NCI-H69 (cell line): ENCODE measurements at regions not wholly inside any gene's neighbourhood (a gene's known extent, or its start where the extent isn't known, plus 50 kb on each side); places are given as distances from the start of the nearest gene placed in this dataset.
"Not testable (repeated sequence)": the region's sequence is repeated elsewhere in the genome, so short reads cannot be mapped to it uniquely, and the experiment has no call there.

Source experiments
- DNase-seq: peaks from one replicate; lab custom pipeline; 2025; lab: John Stamatoyannopoulos, UW

DNA sequence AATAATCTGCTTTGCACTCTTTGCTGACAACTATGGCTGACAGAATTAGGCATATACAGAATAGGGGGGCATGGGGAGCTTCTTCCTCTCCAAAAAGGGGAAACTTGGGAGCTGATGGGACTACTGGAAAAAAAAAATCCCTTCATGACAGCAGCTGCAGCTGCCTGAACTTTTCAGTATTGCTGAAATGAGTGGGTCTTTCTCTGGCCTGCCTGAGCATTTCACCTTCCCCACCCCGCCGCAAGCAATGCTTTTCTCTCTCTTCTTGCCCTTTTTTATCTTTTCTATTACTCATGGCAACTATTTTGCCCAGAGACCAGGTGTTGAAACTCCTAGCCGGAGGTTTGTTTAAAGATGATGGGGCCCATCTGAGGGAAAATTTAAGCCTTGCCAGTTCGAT, 244.9 kb downstream of the SEMA3D start:
- DNase-seq, result no peak

DNA sequence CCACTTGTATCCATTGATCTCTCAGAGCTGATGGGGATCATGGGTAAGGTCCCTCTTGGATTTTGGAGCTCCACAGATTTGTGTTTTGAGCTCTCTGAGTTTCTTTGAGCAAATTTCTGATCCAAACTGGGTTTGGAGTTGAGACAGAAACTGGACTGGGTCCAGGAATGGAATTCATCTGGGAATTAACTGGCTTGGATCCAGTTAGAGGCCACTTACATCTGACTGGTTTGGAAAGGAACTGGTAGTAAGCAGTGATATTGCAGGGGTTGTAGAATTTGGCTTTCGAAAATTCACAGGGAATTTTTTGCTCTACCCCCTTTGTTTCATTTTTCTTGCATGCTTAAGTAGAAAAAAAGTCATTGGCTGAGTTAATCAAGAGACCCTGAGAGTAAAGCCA, 245.6 kb downstream of the SEMA3D start:
- DNase-seq, result no peak

DNA sequence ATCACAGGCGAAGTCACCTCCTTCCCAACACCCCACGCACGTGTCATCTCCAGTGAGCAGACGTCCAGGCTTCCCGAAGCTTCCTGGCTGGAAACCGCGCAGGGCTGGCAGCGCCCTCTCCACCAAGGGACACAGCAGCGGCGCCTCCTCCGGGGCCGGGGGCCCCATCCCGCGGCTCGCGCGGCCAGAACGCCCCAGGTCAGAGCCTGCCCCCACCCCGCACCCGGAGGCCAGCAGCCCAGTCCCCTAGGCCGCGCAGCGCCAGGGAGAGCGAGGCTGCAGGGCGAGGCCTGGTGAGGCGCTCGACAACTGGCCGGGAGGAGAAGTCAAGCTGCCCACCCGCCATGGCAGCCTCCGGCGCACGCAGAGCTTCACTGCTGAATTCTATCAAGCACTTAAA, 247.0 kb downstream of the SEMA3D start:
- DNase-seq, result no peak

DNA sequence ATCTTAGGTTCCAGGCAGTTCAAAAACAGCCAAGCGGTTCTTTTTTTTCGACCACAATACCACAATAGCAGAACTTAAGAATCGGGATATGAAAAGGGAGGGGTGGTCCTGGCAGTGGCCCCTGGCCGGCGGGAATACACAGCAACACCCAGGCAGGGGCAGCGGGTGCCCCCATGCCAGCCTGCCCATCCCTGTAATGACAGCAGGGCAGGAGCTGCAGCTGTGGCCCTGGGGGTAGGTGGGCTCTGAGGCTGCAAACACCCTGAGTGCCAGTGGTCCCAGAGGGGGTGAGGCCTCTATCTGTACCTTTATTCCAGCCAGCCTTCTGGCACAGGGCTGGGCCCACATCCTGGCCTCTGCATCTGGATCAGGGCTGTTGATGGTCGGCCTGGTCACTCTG, 247.4 kb downstream of the SEMA3D start:
- DNase-seq, result no peak

DNA sequence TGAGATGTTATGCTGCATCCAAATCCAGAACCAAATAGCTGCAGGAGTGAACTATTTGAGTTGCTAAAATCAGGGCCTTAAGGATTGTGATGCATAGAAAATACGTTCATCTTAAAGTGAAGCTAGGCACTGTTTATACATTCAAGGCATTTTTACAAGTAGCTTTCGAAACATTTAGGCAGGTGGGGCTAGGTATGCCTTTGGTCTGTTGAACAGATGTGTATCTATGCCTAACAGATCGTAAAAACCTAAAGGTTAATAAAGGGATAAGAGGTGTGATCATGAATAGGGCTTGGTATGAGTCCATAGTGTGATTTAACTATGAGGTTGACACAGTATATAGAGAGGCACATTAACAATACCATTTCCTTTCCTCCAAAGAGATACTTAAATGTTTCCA, 262.5 kb downstream of the SEMA3D start:
- peak; percentile 78 for DNase-seq

DNA sequence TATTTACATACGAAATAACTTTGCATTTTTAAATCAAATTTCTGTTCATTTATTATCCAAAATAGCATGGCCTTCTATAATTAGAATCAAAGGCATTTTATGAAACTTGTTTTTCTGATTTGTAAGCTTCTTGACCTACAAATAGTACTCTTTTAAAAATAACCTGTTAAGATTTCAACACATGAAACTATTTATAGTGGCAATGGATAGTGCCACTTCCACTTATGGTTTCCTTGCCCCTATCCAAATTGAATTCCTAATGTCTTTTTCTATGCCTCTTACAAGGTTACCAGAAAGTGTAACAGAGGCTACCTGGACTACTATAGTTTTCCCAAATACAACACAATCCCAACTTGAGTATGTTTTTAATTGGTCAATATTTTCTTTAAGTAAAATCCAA, 263.5 kb downstream of the SEMA3D start:
- DNase-seq, result no peak

DNA sequence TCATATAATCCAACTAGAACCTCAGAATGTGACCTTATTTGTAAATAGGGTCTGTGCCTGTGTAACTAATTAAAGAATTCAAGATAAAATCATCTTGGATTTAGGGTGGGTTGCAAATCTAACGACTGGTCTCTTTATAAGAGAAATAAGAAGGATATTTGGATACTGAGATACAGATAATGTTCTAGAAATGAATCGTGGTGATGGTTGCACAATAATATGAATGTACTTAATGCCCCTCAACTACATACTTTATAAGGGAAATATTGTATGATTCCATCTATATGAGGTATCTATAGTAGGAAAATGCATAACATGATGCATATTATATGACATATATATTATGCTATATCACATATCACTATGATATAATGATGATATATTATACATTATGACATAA, 265.7 kb downstream of the SEMA3D start:
- no peak for DNase-seq

DNA sequence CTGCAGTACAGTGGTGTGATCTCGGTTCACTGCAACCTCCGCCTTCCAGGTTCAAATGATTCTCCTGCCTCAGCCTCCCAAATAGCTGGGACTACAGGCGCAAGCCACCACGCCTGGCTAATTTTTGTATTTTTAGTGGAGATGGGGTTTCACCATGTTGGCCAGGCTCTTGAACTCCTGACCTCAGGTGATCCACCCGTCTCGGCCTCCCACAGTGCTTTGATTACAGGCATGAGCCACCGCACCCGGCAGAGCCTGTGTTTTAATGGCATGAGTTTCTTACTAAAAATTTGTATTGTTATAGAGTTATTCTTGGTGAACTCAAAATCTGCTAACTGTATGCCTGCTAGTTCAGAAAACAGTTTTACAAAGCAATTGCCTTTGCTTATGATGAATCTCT, 269.9 kb downstream of the SEMA3D start:
- DNase-seq, result not testable (repeated sequence)

DNA sequence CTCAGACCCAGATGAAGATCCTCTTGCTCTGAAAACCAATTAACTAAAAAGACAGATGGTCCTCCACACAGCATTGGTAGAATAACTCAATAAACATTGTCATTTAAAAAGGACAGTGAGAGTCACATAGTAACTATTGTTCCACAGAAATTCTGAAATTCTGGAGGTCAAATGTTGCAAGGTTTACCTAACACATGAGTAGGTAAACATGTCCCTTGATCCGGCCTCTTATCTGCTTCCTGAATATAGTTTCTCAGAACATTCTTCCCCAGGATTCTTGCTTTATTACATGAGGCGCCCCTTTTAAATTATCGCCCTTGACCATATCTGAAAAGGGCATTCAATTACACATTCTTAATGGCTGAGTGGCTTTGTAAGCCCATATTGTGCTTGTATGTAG, 270.7 kb downstream of the SEMA3D start:
- no peak for DNase-seq

DNA sequence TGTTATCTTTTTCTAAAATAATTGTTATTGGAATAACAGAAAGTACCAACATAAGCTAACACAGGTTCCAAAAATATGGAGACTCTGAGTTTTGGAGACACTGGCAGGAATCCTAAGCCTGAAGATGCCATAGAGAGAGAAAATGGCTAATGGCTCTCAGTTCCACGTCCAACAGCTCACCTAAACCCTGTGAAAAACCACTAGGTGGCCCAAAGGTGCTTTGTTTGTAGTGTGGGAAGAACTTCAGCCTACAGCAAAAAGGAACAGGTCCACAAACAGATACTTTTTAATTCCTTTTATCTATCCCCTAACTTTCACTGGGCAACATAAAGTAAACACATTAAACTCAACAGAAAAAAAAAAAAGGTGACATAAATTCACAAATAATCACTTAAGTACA, 272.3 kb downstream of the SEMA3D start:
- peak; percentile 60 for DNase-seq

DNA sequence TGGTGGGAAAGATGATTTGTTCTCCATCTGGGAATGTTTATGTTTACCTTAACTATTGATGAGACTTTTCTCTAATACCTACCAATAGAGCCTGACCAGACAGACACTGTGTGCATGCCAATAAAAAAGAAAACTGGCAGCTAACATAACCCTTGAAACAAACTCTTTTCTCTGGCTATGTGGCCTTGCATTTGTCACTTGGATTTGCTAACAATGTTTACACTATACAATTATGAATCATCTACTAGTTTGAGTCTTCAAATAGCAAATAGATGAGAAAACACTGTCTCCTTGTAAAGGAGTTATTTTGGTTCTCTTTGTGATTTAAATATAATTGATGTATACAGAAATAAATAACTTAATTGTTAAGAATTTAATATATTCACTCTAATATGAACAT, 273.1 kb downstream of the SEMA3D start:
- DNase-seq, result no peak

DNA sequence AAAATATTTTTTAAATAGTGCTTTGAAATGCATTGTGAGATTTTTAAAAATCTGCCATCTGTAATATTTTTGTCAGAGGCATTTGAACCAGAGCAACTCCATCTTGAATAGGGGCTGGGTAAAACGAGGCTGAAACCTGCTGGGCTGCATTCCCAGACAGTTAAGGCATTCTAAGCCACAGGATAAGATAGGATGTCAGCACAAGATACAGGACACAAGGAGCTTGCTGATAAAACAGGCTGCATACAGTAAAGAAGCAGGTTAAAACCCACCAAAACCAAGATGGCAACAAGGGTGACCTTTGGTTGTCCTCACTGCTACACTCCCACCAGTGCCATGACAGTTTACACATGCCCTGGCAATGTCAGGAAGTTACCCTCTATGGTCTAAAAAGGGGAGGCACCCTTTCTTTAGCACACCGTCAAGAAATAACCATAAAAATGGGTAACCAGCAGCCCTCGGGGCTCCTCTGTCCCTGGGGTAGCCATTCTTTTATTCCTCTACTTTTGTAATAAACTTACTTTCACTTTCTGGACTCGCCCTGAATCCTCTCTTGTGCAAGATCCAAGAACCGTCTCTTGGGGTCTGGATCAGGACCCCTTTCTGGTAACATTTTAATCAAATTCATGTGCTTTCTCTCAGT, 273.7 kb downstream of the SEMA3D start:
- DNase-seq, result no peak

DNA sequence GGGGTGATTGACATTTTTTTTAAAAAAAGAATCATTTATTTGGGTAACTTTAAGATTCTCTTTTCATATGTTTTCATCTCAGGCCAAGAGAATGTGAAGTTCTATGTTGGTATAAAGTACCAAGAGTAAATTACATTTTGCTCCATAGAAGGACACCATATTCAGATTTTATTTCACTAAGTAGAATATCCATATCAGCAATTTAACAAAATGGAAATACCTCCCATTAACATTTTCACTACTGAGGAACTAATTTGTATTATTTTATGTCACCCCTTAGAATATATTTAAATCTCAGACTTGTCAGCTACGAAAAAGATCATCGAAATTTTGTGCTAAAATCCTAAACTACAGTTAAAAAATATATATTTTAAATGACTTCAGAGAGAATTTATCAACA, 274.3 kb downstream of the SEMA3D start:
- DNase-seq, result no peak

DNA sequence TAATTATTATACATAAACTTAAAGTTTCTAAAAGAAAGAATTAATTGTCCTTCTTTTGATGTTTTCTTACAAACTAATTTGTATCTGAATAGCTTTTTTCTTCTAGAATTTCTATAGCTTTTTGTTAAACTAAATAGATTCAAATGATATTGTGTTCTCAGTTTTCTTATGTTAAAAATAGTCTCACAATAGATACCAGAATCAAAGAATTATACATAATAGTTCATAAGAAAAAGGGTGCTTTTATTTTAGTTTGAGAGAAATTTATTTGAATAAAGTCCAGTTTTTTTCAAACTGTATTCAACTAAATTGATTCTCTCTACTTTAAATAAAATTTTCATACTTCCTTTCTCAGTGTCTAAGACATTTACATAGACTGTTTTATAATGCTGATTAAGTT, 274.8 kb downstream of the SEMA3D start:
- DNase-seq, result no peak

DNA sequence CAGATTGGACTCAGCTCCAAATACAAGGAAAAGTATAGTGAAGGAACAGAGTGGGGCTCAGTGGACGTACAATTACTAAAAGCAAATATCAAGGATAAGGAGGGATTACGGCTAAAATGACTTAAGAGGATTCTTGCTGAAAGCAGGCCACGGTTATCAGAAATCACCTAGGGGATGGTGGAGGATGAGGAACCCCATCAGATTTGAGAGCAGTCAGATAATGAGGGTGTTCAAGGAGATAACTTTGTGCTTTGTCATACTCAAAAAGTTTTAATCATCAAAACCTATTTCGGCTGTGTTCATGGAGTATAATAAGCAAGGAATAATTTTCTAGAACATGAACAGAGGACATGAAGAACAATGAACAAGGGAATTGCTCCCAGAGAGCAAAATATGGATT, 275.8 kb downstream of the SEMA3D start:
- no peak for DNase-seq

DNA sequence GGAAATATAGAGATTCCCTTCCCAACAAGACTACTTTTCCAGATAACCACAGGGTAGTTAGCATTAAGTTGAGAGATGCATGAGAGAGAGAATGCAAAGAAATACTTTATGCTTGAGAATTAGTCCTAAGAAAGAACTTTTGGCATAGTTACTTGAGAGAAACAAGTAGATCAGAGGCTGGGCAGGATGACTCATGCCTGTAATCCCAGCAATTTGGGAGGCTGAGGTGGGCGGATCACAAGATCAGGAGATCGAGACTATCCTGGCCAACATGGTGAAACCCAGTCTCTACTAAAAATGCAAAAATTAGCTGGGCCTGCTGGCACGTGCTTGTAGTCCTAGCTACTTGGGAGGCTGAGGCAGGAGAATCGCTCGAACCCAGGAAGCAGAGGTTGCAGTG, 276.5 kb downstream of the SEMA3D start:
- not testable (repeated sequence) for DNase-seq

DNA sequence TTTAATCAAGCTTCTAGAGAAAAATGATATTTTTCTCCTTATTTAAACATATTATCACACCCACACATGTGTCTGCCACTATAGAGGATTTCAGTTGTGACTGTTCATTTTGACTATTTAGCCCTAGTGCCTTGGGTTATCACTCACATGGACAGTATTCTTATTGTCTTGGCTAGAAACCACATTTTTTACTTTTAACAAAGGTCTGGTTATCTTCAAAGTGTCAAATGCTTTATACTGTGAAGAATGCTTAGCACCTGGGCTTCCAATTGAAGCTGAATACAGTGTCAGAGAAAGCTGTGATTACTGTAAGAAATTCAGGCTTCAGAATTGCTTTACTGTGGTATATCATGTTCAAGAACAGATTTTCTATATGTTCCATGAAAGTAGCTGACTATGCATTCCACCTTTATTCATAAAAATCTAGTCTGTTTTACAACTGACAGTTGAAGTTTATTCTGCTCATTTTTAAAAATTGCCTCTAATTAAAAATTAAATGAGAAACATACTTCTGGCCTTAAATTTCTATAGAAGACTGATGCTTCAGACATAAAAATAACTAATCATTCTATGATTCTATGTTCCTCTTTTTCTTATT, 278.6 kb downstream of the SEMA3D start:
- DNase-seq, result no peak

DNA sequence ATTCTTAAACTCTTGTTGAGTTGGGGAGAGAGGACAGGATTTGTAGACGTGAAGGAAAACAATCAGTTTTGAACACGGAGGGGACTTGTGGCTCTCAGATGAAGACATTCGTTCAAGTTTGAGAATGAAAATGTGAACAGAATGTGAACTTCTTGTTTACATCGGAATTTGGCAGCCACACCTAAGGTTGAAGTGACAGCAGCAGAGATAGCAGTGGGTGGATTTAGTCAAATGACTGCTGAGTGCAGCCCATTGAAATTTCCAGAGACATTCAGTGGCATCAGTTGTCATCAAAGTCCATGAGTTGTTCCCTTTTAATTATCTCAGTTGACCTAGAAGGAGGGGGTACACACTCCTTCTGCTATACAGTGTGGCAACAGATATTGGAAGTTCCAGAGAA, 280.0 kb downstream of the SEMA3D start:
- no peak for DNase-seq

DNA sequence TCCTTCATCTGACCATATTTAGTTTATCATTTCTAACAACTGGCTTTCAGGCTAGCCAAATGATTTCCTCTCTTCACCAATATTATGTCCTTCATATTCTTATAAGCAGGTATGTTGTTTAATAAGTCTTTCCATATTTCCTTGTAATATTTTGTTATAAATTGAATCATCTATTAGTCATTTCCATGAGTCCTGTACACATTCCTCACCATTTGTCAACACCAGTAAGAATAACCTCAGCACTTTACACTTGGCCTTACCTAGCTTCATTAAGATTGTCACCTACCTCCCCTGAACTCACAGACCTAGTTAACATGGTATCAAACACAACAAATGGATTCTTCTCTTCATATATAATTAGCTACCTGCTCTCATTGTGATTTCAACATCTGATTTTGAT, 282.3 kb downstream of the SEMA3D start:
- no peak for DNase-seq

DNA sequence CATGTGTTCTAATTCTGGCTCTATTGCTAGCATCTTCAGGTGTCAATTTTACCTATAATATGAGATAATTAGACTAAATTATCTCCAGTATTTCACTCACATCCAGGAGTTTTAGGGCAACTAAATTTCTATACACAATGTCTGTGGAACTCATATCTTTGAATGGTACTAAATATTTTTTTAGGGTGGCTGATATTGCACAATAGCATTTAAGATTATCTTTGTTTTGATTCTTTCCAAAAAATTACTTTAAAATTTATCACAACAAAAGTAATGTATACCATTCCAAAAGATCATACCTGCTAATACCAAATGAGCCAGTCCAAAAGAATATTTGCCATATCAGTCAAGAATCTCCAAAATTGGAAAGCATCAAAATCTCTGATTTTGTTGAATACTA, 285.5 kb downstream of the SEMA3D start:
- no peak for DNase-seq

DNA sequence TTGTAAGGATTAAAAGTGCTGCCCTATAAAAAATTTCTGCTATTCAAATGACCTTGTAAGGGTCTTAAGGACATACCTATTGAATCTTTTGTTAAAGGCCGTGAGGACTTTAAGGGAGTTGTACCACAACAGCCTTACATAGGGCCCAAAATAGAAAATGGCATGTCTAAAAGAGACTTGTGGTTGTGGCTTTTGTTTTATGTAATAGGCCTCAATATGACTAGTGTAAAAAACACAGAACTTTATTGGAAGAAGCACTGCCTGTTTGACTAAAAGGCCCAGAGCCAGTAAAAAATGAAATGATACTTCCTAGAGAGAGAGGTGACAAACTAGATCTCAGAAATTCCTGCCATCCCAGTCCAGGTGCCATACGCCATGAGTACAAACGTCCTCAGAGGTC, 286.6 kb downstream of the SEMA3D start:
- no peak for DNase-seq

DNA sequence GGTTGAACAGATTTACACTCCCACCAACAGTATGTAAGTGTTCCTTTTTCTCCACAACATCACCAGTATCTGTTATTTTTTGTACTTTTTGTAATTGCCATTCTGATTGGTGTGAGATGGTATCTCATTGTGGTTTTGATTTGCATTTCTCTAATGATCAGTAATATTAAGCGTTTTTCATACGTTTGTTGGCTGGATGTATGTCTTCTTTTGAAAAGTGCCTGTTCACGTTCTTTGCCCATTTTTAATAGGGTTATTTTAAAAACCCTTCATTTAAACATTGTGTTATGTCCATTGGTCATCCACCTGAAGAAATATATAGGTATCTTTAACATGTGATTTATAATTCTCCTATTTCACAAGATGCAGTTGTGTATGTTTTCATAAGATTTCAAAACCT, 291.3 kb downstream of the SEMA3D start:
- DNase-seq, result no peak

DNA sequence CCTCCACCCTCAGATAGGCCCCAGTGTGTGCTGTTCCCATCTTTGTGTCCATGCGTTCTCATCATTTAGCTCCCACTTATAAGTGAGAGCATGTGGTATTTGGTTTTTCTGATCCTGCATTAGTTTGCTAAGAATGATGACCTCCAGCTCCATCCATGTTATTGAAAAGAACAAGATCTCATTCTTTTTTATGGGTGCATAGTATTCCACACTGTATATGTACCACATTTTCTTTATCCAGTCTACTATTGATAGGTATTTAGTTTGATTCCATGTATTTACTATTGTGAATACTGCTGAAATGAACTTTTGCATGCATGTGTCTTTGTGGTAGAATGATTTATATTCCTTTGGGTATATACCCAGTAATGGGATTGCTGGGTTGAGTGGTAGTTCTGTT, 303.3 kb downstream of the SEMA3D start:
- DNase-seq, result not testable (repeated sequence)

DNA sequence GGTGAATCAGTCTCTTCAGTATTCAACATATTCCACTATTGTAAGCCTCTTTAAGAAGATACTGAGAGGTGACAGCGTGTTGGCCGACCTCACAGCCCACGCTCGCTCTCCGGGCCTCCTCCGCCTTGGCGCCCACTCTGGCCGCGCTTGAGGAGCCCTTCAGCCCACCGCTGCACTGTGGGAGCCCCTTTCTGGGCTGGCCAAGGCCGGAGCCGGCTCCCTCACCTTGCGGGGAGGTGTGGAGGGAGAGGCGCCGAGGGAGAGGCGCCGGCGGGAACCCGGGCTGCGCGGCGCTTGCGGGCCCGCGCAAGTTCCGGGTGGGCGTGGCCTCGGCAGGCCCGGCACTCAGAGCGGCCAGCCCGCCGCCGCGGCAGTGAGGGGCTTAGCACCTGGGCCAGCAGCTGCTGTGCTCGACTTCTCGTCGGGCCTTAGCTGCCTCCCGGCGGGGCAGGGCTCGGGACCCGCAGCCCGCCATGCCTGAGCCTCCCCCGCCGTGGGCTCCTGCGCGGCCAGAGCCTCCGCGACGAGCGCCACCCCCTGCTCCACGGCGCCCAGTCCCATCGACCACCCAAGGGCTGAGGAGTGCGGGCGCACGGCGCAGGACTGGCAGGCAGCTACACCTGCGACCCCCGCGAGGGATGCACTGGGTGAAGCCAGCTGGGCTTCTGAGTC, 306.4 kb downstream of the SEMA3D start:
- DNase-seq, result not testable (repeated sequence)
